K562 (cell line): ENCODE measurements at regions not wholly inside any gene's neighbourhood (a gene's known extent, or its start where the extent isn't known, plus 50 kb on each side); places are given as distances from the start of the nearest gene placed in this dataset.

Experiments used
- ATAC-seq: fragments of 200-7000 bp; cut with Tn5 transposase; 3 replicates; pipeline ENCODE4 v1.9.1; 2020; ENCODE audit warnings: moderate library complexity
- BruUV-seq: library from RNA; stranded (reverse); fragments of 400-500 nt; replicated peaks from 2 replicates; lab custom pipeline; 2021; lab: Mats Ljungman, UMichigan
- CTCF ChIA-PET: fragments of 300-600 bp; formaldehyde crosslinking; extraction: SDS; loops from one replicate; lab custom pipeline; 2021; ENCODE audit warnings: low intra/inter-chr PET ratio; lab: Yijun Ruan, JAX
- POLR2A ChIA-PET: fragments of 300-600, 350-650 bp; sonication (Branson Sonifier 250); formaldehyde crosslinking; extraction: SDS; loops from one replicate; lab custom pipeline; 2021; ENCODE audit warnings: antibody characterized with exemption, inconsistent platforms; lab: Yijun Ruan, JAX
- DNase-seq, 4 experiments: peaks; one replicate each; pipeline versions ENCODE4 v3.0.0 to v3.0.0-alpha.2; 2011 to 2018; ENCODE audit warnings: low spot score in 3 of 4, mixed read lengths in 3 of 4; ENCODE audit errors: extremely low read depth in 1 of 4
- FAIRE-seq: peaks from 2 replicates; lab custom pipeline; 2011; peaks lifted over from hg19 to GRCh38; lab: Jason Lieb, UNC
- H2AFZ ChIP-seq: 2 replicates; pipeline ENCODE4 v1.6.0; 2011; ENCODE audit warnings: low read depth, low read length, control low read depth, inconsistent platforms
- H3K27ac ChIP-seq: fragments of 200-600 bp; 3 replicates; pipeline ENCODE4 v1.8.0; 2011; ENCODE audit warnings: low read depth, mild to moderate bottlenecking, control low read depth, inconsistent platforms, low read length, moderate library complexity, mixed read lengths; ENCODE audit errors: extremely low read depth
- H3K27me3 ChIP-seq, 2 experiments: fragments of 300-600 bp in 1 of 2; 2 replicates in 1 of 2; 3 replicates in 1 of 2; pipeline versions ENCODE4 v1.6.0 to v1.8.0; 2011; ENCODE audit warnings: inconsistent platforms in 2 of 2, low read length in 2 of 2, mild to moderate bottlenecking in 1 of 2, mixed read lengths in 1 of 2, moderate library complexity in 1 of 2; ENCODE audit not compliant: control insufficient read depth in 2 of 2, insufficient read depth in 2 of 2
- H3K36me3 ChIP-seq: fragments of 300-600 bp; 3 replicates; pipeline ENCODE4 v1.8.0; 2011; ENCODE audit warnings: mild to moderate bottlenecking, low read length, inconsistent platforms; ENCODE audit not compliant: control insufficient read depth, insufficient read depth
- H3K4me1 ChIP-seq, 2 experiments: fragments of 200-600 bp in 1 of 2; replicated peaks in 1 of 2; 2 replicates in 1 of 2; 3 replicates in 1 of 2; pipeline versions ENCODE4 v1.5.1 to v1.8.0; 2011; ENCODE audit warnings: inconsistent platforms in 2 of 2, low read length in 2 of 2, mild to moderate bottlenecking in 1 of 2, mixed read lengths in 1 of 2, moderate library complexity in 1 of 2; ENCODE audit not compliant: control insufficient read depth in 2 of 2, insufficient read depth in 2 of 2
- H3K4me2 ChIP-seq: 2 replicates; pipeline ENCODE4 v1.6.1; 2011; ENCODE audit warnings: low read length, control low read depth, inconsistent platforms, mixed read lengths; ENCODE audit not compliant: insufficient read depth
- H3K4me3 ChIP-seq: fragments of 200-600 bp; sonication (generic), shearing (Covaris generic); 2 replicates; pipeline ENCODE4 v1.5.1; 2016; ENCODE audit warnings: control low read depth, inconsistent platforms
- H3K79me2 ChIP-seq: fragments of 200-600 bp; 3 replicates; pipeline ENCODE4 v1.8.0; 2011; ENCODE audit warnings: low read length, inconsistent platforms; ENCODE audit not compliant: control insufficient read depth, insufficient read depth
- H3K9ac ChIP-seq, 2 experiments: 2 replicates each; pipeline versions ENCODE4 v1.6.0 to v1.6.1; 2011; ENCODE audit warnings: low read depth in 2 of 2, low read length in 2 of 2, control low read depth in 1 of 2, inconsistent platforms in 1 of 2, mild to moderate bottlenecking in 1 of 2, mixed read lengths in 1 of 2; ENCODE audit not compliant: insufficient read depth in 1 of 2
- H3K9me1 ChIP-seq: one replicate; pipeline ENCODE4 v1.6.0; 2011; ENCODE audit warnings: inconsistent platforms, mild to moderate bottlenecking, low read length, moderate library complexity; ENCODE audit not compliant: control insufficient read depth, insufficient read depth
- H3K9me3 ChIP-seq: replicated peaks from 2 replicates; pipeline ENCODE4 v1.5.1; 2011; ENCODE audit warnings: low read depth, low read length, inconsistent platforms; ENCODE audit not compliant: control insufficient read depth, insufficient read depth
- H4K20me1 ChIP-seq: replicated peaks from 2 replicates; pipeline ENCODE4 v1.6.1; 2011; ENCODE audit warnings: low read length, inconsistent platforms, mixed read lengths; ENCODE audit not compliant: control insufficient read depth, insufficient read depth
- E2F1 ChIP-seq: sonication (generic); formaldehyde crosslinking; IDR thresholded peaks from 2 replicates; pipeline ENCODE4 v1.8.1; 2023; ENCODE audit warnings: mild to moderate bottlenecking, missing genetic modification reagents, moderate library complexity
- MEF2A ChIP-seq: IDR thresholded peaks from 2 replicates; pipeline ENCODE4 v1.6.1; 2011; ENCODE audit warnings: low read depth, mild to moderate bottlenecking, low read length, moderate library complexity; ENCODE audit not compliant: control insufficient read depth
- MTA1 ChIP-seq: fragments of 450-650 bp; IDR thresholded peaks from 2 replicates; pipeline ENCODE4 v1.6.1; 2017; ENCODE audit warnings: borderline replicate concordance
- SAP30 ChIP-seq: fragments of 200-600 bp; sonication (generic); IDR thresholded peaks from 2 replicates; pipeline ENCODE4 v1.6.1; 2012; ENCODE audit warnings: borderline replicate concordance, low read depth, mild to moderate bottlenecking, moderate library complexity, low read length, control low read depth, inconsistent platforms; ENCODE audit not compliant: insufficient read depth, poor library complexity, severe bottlenecking
- SNIP1 ChIP-seq: fragments of 450-650 bp; IDR thresholded peaks from 2 replicates; pipeline ENCODE4 v1.7.1; 2017; ENCODE audit warnings: low read depth, mild to moderate bottlenecking
- TCFL5 ChIP-seq: fragments of 250-450 bp; sonication (Bioruptor Pico); conservative IDR thresholded peaks from 2 replicates; pipeline ENCODE4 v1.6.1; 2021; ENCODE audit warnings: mild to moderate bottlenecking, moderate library complexity, matching md5 sums
- ZNF384 ChIP-seq: IDR thresholded peaks from 2 replicates; pipeline ENCODE4 v1.6.1; 2012; ENCODE audit warnings: low read depth, low read length, improper control_type of control experiment
- in situ Hi-C: fragments of 300-500 bp; cut with MboI; formaldehyde crosslinking; loops from 4 replicates; pipeline ENCODE4 v1.15.0; 2018; ENCODE audit warnings: inconsistent platforms, mixed read lengths
- intact Hi-C: fragments of 100-400 bp; cut with micrococcal nuclease; formaldehyde crosslinking; loops from 2 replicates; pipeline ENCODE4 v1.14.2; 2022
- TF ChIP-seq, protein P1 (sequence below): fragments of 250-450 bp; sonication (Bioruptor Pico); IDR thresholded peaks from 2 replicates; pipeline ENCODE4 v1.8.0; 2021; ENCODE audit warnings: borderline replicate concordance, mild to moderate bottlenecking, moderate library complexity; ENCODE audit not compliant: poor library complexity, severe bottlenecking

DNA sequence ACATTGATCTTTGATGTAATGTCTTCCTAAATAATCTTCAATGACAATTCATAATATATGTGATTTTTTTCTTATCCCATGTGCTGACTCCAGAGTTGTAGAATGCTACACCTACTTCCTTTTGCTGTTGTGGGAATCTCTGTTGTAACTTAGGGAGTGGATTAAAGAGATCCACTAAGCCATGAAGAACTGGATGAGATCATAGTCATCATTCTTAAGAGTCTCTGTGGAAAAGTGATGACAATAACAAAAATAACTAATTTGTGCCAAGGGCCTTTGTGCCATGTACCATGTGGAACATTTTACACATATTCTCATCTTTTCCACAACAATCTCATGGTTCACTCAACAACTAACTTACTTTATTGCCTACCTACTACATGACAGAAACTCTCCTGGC, 162.9 kb upstream of the PDZRN3 start:
- BruUV-seq, result no TSS peak
- DNase-seq (no peak), ATAC-seq (no peak), FAIRE-seq (no peak)
- intact Hi-C loops, result no loop called here
- H3K79me2 ChIP-seq, result no peaks in the 10 kb centered on the region
- no peaks in the 10 kb centered on the region for H3K27me3 ChIP-seq
- ChIA-PET POLR2A (no interaction called here), CTCF (no interaction called here)
- in situ Hi-C loops, result no loop called here
- H3K36me3 ChIP-seq, result no peaks in the 10 kb centered on the region
- H3K9me1 ChIP-seq, result no peaks in the 10 kb centered on the region
- no peak overlapping the region for H3K27ac ChIP-seq
- H3K4me3 ChIP-seq, result no peak overlapping the region
- H3K9me3 ChIP-seq, result no peaks in the 10 kb centered on the region
- H3K9ac ChIP-seq, result no peak overlapping the region
- no peak overlapping the region for H2AFZ ChIP-seq
- H4K20me1 ChIP-seq, result no peaks in the 10 kb centered on the region
- TF ChIP-seq SNIP1 (no peak), TCFL5 (no peak), ZNF384 (no peak), E2F1 (no peak), SAP30 (no peak), MTA1 (no peak), MEF2A (no peak)
- TF ChIP-seq, protein P1, sequence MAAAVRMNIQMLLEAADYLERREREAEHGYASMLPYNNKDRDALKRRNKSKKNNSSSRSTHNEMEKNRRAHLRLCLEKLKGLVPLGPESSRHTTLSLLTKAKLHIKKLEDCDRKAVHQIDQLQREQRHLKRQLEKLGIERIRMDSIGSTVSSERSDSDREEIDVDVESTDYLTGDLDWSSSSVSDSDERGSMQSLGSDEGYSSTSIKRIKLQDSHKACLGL (CRISPR knock-in tag), result no peak
- no peaks in the 10 kb centered on the region for H3K4me1 ChIP-seq
- no peak overlapping the region for H3K4me2 ChIP-seq
